ENCODE measurements at regions not wholly inside any gene's neighbourhood (a gene's known extent, or its start where the extent isn't known, plus 50 kb on each side); places are given as distances from the start of the nearest gene placed in this dataset.
A peak's percentile ranks its signal among the peaks of the same experiment; 100 is the strongest.

GRCh38 chr19:34120141-34120540, 52.2 kb upstream of the LSM14A start:
- Mint-ChIP-seq H3K4me3 (no peak overlapping the region), H3K4me1 (peaks cover 7% of the 10 kb centered on the region), H3K27me3 (ENCODE audit: low read depth) (no peaks in the 10 kb centered on the region; the same call in 1 of the 2 replicates), H3K27ac (no peak overlapping the region), H3K9me3 (peaks cover 6% of the 10 kb centered on the region; the same call in 1 of the 2 replicates), H3K36me3 (no peaks in the 10 kb centered on the region)
- CTCF ChIA-PET, result interaction anchor here (0.5 to 6.3 kb wide), 5 partner anchors 12 to 342 kb away, joined by 3 to 56 read pairs (median 7); no protein-coding TSS in a partner anchor
- TF ChIP-seq NFE2L1 (CRISPR knock-in tag; IDR thresholded peaks at IDR 0.05) (no peak), MLX (CRISPR knock-in tag; IDR thresholded peaks at IDR 0.05) (no peak), FOXP1 (CRISPR knock-in tag; IDR thresholded peaks at IDR 0.05; ENCODE audit: borderline replicate concordance) (no peak), ZNF425 (CRISPR knock-in tag; conservative IDR thresholded peaks at IDR 0.05) (no peak), CTCF (IDR thresholded peaks at IDR 0.05) (no peak), CREB1 (CRISPR knock-in tag; IDR thresholded peaks at IDR 0.05) (no peak), SMAD3 (CRISPR knock-in tag; IDR thresholded peaks at IDR 0.05; ENCODE audit: borderline replicate concordance) (no peak), NR2C2 (CRISPR knock-in tag; IDR thresholded peaks at IDR 0.05) (no peak), ZNF263 (CRISPR knock-in tag; IDR thresholded peaks at IDR 0.05; ENCODE audit: low read depth) (no peak), NR1H2 (CRISPR knock-in tag; IDR thresholded peaks at IDR 0.05) (no peak), JAZF1 (CRISPR knock-in tag; IDR thresholded peaks at IDR 0.05) (no peak)
- no peak for ATAC-seq
- POLR2A ChIA-PET, result no interaction called here
- DNase-seq (ENCODE audit: low spot score), result no peak

GRCh38 chr19:34120846-34121639, 51.3 kb upstream of the LSM14A start:
- Mint-ChIP-seq H3K4me3 (no peak overlapping the region), H3K36me3 (no peaks in the 10 kb centered on the region), H3K9me3 (peaks cover 6% of the 10 kb centered on the region; the same call in 1 of the 2 replicates), H3K27ac (no peak overlapping the region), H3K4me1 (0 out of 2 replicates have a peak, but pooled peaks cover 3% of the 10 kb centered on the region), H3K27me3 (ENCODE audit: low read depth) (no peaks in the 10 kb centered on the region; the same call in 1 of the 2 replicates)
- ChIA-PET POLR2A (no interaction called here), CTCF (interaction anchor here (0.6 to 6.3 kb wide), 11 partner anchors 9 to 344 kb away, joined by 3 to 56 read pairs (median 4); no protein-coding TSS in a partner anchor)
- DNase-seq (ENCODE audit: low spot score) (peak; percentile 66), ATAC-seq (peak; percentile 68; the same call in 1 of the 2 replicates)
- TF ChIP-seq ZNF263 (CRISPR knock-in tag; IDR thresholded peaks at IDR 0.05; ENCODE audit: low read depth) (no peak), CTCF (IDR thresholded peaks at IDR 0.05) (peak; percentile 62), ATF1 (CRISPR knock-in tag; IDR thresholded peaks at IDR 0.05) (no peak), ZNF121 (CRISPR knock-in tag; IDR thresholded peaks at IDR 0.05) (no peak), IRF1 (CRISPR knock-in tag; IDR thresholded peaks at IDR 0.05) (no peak), TCF7 (CRISPR knock-in tag; IDR thresholded peaks at IDR 0.05; ENCODE audit: low read depth) (no peak)
